K562 (cell line): ENCODE measurements at regions not wholly inside any gene's neighbourhood (a gene's known extent, or its start where the extent isn't known, plus 50 kb on each side); places are given as distances from the start of the nearest gene placed in this dataset.

Source experiments
- ATAC-seq: fragments of 200-7000 bp; cut with Tn5 transposase; 3 replicates; pipeline ENCODE4 v1.9.1; 2020; ENCODE audit warnings: moderate library complexity
- BruUV-seq: library from RNA; stranded (reverse); fragments of 400-500 nt; replicated peaks from 2 replicates; lab custom pipeline; 2021; lab: Mats Ljungman, UMichigan
- CTCF ChIA-PET: fragments of 300-600 bp; formaldehyde crosslinking; extraction: SDS; loops from one replicate; lab custom pipeline; 2021; ENCODE audit warnings: low intra/inter-chr PET ratio; lab: Yijun Ruan, JAX
- POLR2A ChIA-PET: fragments of 300-600, 350-650 bp; sonication (Branson Sonifier 250); formaldehyde crosslinking; extraction: SDS; loops from one replicate; lab custom pipeline; 2021; ENCODE audit warnings: antibody characterized with exemption, inconsistent platforms; lab: Yijun Ruan, JAX
- DNase-seq, 4 experiments: peaks; one replicate each; pipeline versions ENCODE4 v3.0.0 to v3.0.0-alpha.2; 2011 to 2018; ENCODE audit warnings: low spot score in 3 of 4, mixed read lengths in 3 of 4; ENCODE audit errors: extremely low read depth in 1 of 4
- FAIRE-seq: peaks from 2 replicates; lab custom pipeline; 2011; peaks lifted over from hg19 to GRCh38; lab: Jason Lieb, UNC
- H2AFZ ChIP-seq: 2 replicates; pipeline ENCODE4 v1.6.0; 2011; ENCODE audit warnings: low read depth, low read length, control low read depth, inconsistent platforms
- H3K27ac ChIP-seq: fragments of 200-600 bp; 3 replicates; pipeline ENCODE4 v1.8.0; 2011; ENCODE audit warnings: low read depth, mild to moderate bottlenecking, control low read depth, inconsistent platforms, low read length, moderate library complexity, mixed read lengths; ENCODE audit errors: extremely low read depth
- H3K27me3 ChIP-seq, 2 experiments: fragments of 300-600 bp in 1 of 2; 2 replicates in 1 of 2; 3 replicates in 1 of 2; pipeline versions ENCODE4 v1.6.0 to v1.8.0; 2011; ENCODE audit warnings: inconsistent platforms in 2 of 2, low read length in 2 of 2, mild to moderate bottlenecking in 1 of 2, mixed read lengths in 1 of 2, moderate library complexity in 1 of 2; ENCODE audit not compliant: control insufficient read depth in 2 of 2, insufficient read depth in 2 of 2
- H3K36me3 ChIP-seq: fragments of 300-600 bp; 3 replicates; pipeline ENCODE4 v1.8.0; 2011; ENCODE audit warnings: mild to moderate bottlenecking, low read length, inconsistent platforms; ENCODE audit not compliant: control insufficient read depth, insufficient read depth
- H3K4me1 ChIP-seq, 2 experiments: fragments of 200-600 bp in 1 of 2; replicated peaks in 1 of 2; 2 replicates in 1 of 2; 3 replicates in 1 of 2; pipeline versions ENCODE4 v1.5.1 to v1.8.0; 2011; ENCODE audit warnings: inconsistent platforms in 2 of 2, low read length in 2 of 2, mild to moderate bottlenecking in 1 of 2, mixed read lengths in 1 of 2, moderate library complexity in 1 of 2; ENCODE audit not compliant: control insufficient read depth in 2 of 2, insufficient read depth in 2 of 2
- H3K4me2 ChIP-seq: 2 replicates; pipeline ENCODE4 v1.6.1; 2011; ENCODE audit warnings: low read length, control low read depth, inconsistent platforms, mixed read lengths; ENCODE audit not compliant: insufficient read depth
- H3K4me3 ChIP-seq: fragments of 200-600 bp; sonication (generic), shearing (Covaris generic); 2 replicates; pipeline ENCODE4 v1.5.1; 2016; ENCODE audit warnings: control low read depth, inconsistent platforms
- H3K79me2 ChIP-seq: fragments of 200-600 bp; 3 replicates; pipeline ENCODE4 v1.8.0; 2011; ENCODE audit warnings: low read length, inconsistent platforms; ENCODE audit not compliant: control insufficient read depth, insufficient read depth
- H3K9ac ChIP-seq, 2 experiments: 2 replicates each; pipeline versions ENCODE4 v1.6.0 to v1.6.1; 2011; ENCODE audit warnings: low read depth in 2 of 2, low read length in 2 of 2, control low read depth in 1 of 2, inconsistent platforms in 1 of 2, mild to moderate bottlenecking in 1 of 2, mixed read lengths in 1 of 2; ENCODE audit not compliant: insufficient read depth in 1 of 2
- H3K9me1 ChIP-seq: one replicate; pipeline ENCODE4 v1.6.0; 2011; ENCODE audit warnings: inconsistent platforms, mild to moderate bottlenecking, low read length, moderate library complexity; ENCODE audit not compliant: control insufficient read depth, insufficient read depth
- H3K9me3 ChIP-seq: replicated peaks from 2 replicates; pipeline ENCODE4 v1.5.1; 2011; ENCODE audit warnings: low read depth, low read length, inconsistent platforms; ENCODE audit not compliant: control insufficient read depth, insufficient read depth
- H4K20me1 ChIP-seq: replicated peaks from 2 replicates; pipeline ENCODE4 v1.6.1; 2011; ENCODE audit warnings: low read length, inconsistent platforms, mixed read lengths; ENCODE audit not compliant: control insufficient read depth, insufficient read depth
- DNMT1 ChIP-seq: fragments of 450-650 bp; IDR thresholded peaks from 2 replicates; pipeline ENCODE4 v1.6.1; 2016; ENCODE audit warnings: antibody characterized with exemption, mild to moderate bottlenecking
- ELF4 ChIP-seq: fragments of 450-650 bp; formaldehyde crosslinking; IDR thresholded peaks from 2 replicates; pipeline ENCODE4 v1.4.0; 2022; ENCODE audit warnings: missing genetic modification characterization
- FOXM1 ChIP-seq, 2 experiments: fragments of 450-650 bp in 1 of 2; sonication (generic) in 1 of 2; formaldehyde crosslinking in 1 of 2; IDR thresholded peaks; 2 replicates each; pipeline versions ENCODE4 v1.6.1 to v1.9.0; 2017 to 2022; ENCODE audit warnings: low read depth in 2 of 2, mild to moderate bottlenecking in 2 of 2, missing genetic modification reagents in 1 of 2, moderate library complexity in 1 of 2
- GTF2F1 ChIP-seq: IDR thresholded peaks from 2 replicates; pipeline ENCODE4 v1.6.1; 2011; ENCODE audit warnings: low read depth, low read length, improper control_type of control experiment
- NBN ChIP-seq: fragments of 450-650 bp; IDR thresholded peaks from 2 replicates; pipeline ENCODE4 v1.6.1; 2016; ENCODE audit warnings: low read depth, mild to moderate bottlenecking
- OTX1 ChIP-seq: fragments of 450-650 bp; formaldehyde crosslinking; IDR thresholded peaks from 2 replicates; pipeline ENCODE4 v1.4.0; 2022; ENCODE audit warnings: mild to moderate bottlenecking
- PHF20 ChIP-seq: fragments of 450-650 bp; IDR thresholded peaks from 2 replicates; pipeline ENCODE4 v1.6.1; 2018; ENCODE audit not compliant: partially characterized antibody
- ZC3H4 ChIP-seq: sonication (generic); formaldehyde crosslinking; IDR thresholded peaks from 2 replicates; pipeline ENCODE4 v1.9.0; 2021; ENCODE audit warnings: missing genetic modification reagents, borderline replicate concordance
- ZFP1 ChIP-seq: fragments of 450-650 bp; formaldehyde crosslinking; IDR thresholded peaks from 2 replicates; pipeline ENCODE4 v1.4.0; 2020; ENCODE audit warnings: mild to moderate bottlenecking, mixed read lengths
- ZNF274 ChIP-seq: IDR thresholded peaks from 2 replicates; pipeline ENCODE4 v1.6.1; 2011; ENCODE audit warnings: low read depth, mild to moderate bottlenecking, low read length, moderate library complexity, borderline replicate concordance
- ZNF764 ChIP-seq: fragments of 250-450 bp; sonication (Bioruptor Pico); IDR thresholded peaks from 2 replicates; pipeline ENCODE4 v1.4.0; 2020; ENCODE audit warnings: low read depth, mild to moderate bottlenecking, moderate library complexity
- ZNF766 ChIP-seq: fragments of 200-800 bp; sonication (Bioruptor generic); conservative IDR thresholded peaks from 2 replicates; pipeline ENCODE4 v1.6.1; 2016; ENCODE audit warnings: missing genetic modification characterization, missing compliant biosample characterization
- ZNF830 ChIP-seq: fragments of 250-450 bp; sonication (Bioruptor Pico); IDR thresholded peaks from 2 replicates; pipeline ENCODE4 v1.5.0; 2021; ENCODE audit warnings: mild to moderate bottlenecking
- WGBS: fragments of 100-300 bp; shearing (Covaris generic); methylation state at CpG from one replicate; pipeline ENCODE4 v1.1.6; 2016; ENCODE audit warnings: low coverage, mixed read lengths; ENCODE audit not compliant: insufficient coverage; ENCODE audit errors: missing lambda C conversion rate; 5-methylcytosine and 5-hydroxymethylcytosine counted together
- in situ Hi-C: fragments of 300-500 bp; cut with MboI; formaldehyde crosslinking; loops from 4 replicates; pipeline ENCODE4 v1.15.0; 2018; ENCODE audit warnings: inconsistent platforms, mixed read lengths
- intact Hi-C: fragments of 100-400 bp; cut with micrococcal nuclease; formaldehyde crosslinking; loops from 2 replicates; pipeline ENCODE4 v1.14.2; 2022
- TF ChIP-seq, protein P1 (sequence below): fragments of 250-450 bp; sonication (Bioruptor Pico); IDR thresholded peaks from 2 replicates; pipeline ENCODE4 v1.8.0; 2021; ENCODE audit warnings: moderate library complexity, mild to moderate bottlenecking, inconsistent platforms

DNA sequence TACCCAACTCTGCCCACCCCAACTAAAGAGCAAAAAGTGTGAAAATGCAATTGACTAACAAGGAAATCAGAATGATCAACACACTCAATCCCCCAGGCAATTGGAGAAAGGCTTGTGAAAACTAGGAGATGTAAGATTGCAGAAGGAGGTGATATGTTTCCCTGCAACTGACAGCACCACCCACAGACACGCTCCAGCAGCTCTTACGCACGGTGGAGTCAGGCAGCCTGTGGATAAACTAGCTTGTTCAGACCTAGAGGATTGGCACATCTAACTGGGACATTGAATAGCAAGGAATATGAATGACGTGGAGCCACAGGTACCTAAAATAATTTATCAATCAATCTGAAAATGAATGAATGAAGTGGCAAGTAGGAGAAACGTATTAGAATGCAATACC, 125.7 kb upstream of the MYO3A start:
- Histone ChIP-seq H4K20me1 (no peaks in the 10 kb centered on the region), H3K9ac (no peak overlapping the region), H3K9me3 (no peaks in the 10 kb centered on the region), H3K9me1 (no peaks in the 10 kb centered on the region), H3K4me2 (no peak overlapping the region), H3K27me3 (peaks cover 0 to 8% of the 10 kb centered on the region in 2 experiments; a peak in 1 of 5 replicates), H3K4me3 (no peak overlapping the region), H3K27ac (no peak overlapping the region), H3K36me3 (no peaks in the 10 kb centered on the region), H2AFZ (no peak overlapping the region)
- no peak for DNase-seq
- no TSS peak for BruUV-seq
- in situ Hi-C loops, result no loop called here
- 1% methylated on average over 5 of the region's 5 CpGs for WGBS
- CTCF ChIA-PET, result no interaction called here
- TF ChIP-seq NBN, result no peak
- no peak for TF ChIP-seq FOXM1 (IDR thresholded peaks at IDR 0.05; ENCODE audit: low read depth)
- no peak for TF ChIP-seq FOXM1 (CRISPR knock-in tag; IDR thresholded peaks at IDR 0.05; ENCODE audit: low read depth)
- TF ChIP-seq PHF20, result no peak
- TF ChIP-seq DNMT1, result no peak
- TF ChIP-seq ELF4, result no peak
- no peak for TF ChIP-seq ZNF766 (CRISPR knock-in tag)
- no peak for TF ChIP-seq OTX1
- no peak for TF ChIP-seq ZNF764 (CRISPR knock-in tag)
- no peak for TF ChIP-seq GTF2F1
- no peak for TF ChIP-seq ZFP1 (CRISPR knock-in tag)
- TF ChIP-seq ZNF274, result no peak
- no peak for TF ChIP-seq ZC3H4 (CRISPR knock-in tag)
- TF ChIP-seq ZNF830 (CRISPR knock-in tag), result no peak
- TF ChIP-seq, protein P1, sequence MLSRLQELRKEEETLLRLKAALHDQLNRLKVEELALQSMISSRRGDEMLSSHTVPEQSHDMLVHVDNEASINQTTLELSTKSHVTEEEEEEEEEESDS, result no peak
- TF ChIP-seq, all 486 proteins: peak for 0
- intact Hi-C loops, result no loop called here
- Histone ChIP-seq H3K79me2 (no peaks in the 10 kb centered on the region), H3K4me1 (no peaks in the 10 kb centered on the region)
- POLR2A ChIA-PET, result no interaction called here
- ATAC-seq (no peak), FAIRE-seq (no peak)
